ENCODE measurements at regions not wholly inside any gene's neighbourhood (a gene's known extent, or its start where the extent isn't known, plus 50 kb on each side); places are given as distances from the start of the nearest gene placed in this dataset.
"Not testable (repeated sequence)": the region's sequence is repeated elsewhere in the genome, so short reads cannot be mapped to it uniquely, and the experiment has no call there.

GRCh38 chr20:2203436-2203835 is 92.4 kb upstream of the TGM3 start:
- no peak for DNase-seq

DNA sequence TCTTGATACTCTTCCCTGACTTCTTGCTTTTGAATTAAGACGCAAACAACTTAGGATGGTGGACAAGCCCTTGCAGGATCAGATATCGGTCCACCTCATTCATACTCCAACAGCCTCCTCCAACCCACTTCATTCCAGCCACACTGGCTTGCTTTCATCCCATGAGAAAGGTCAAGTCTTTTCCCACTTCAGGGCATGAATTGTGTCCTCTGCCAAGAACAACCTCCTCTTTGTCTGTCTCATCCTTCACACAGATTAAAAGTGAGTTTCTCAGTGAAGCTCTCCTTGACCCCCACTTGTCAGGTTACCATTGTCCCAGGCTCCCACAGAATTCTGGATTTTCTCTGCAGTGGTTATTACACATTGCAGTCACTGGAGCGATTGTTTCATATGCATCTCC is 91.8 kb upstream of the TGM3 start:
- DNase-seq = no peak

- DNase-seq = peak; percentile 9
These were observed 88.6 kb upstream of the TGM3 start for GRCh38 chr20:2206957-2207769.

GRCh38 chr20:2207770-2208097 is 88.1 kb upstream of the TGM3 start:
- no peak for DNase-seq

DNA sequence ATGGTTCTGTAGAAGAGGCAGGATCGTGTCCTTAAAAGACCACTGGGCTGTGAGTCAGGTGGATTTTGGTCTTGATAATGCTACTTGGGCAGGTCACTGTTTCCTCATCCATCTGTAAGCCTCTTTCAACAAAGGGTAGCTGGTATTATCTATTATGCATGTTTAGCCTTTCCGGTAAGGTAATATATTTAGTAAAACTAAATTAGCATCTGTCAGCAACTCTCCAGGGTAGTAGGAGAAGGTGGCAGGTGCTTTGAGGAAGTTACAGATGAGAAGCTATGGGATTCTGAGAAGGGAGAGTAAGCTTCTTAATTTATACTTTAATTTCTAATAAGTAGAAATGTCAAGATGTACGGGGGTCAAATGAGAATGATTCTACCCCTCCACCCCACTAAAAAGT is 86.9 kb upstream of the TGM3 start:
- DNase-seq = no peak

DNA sequence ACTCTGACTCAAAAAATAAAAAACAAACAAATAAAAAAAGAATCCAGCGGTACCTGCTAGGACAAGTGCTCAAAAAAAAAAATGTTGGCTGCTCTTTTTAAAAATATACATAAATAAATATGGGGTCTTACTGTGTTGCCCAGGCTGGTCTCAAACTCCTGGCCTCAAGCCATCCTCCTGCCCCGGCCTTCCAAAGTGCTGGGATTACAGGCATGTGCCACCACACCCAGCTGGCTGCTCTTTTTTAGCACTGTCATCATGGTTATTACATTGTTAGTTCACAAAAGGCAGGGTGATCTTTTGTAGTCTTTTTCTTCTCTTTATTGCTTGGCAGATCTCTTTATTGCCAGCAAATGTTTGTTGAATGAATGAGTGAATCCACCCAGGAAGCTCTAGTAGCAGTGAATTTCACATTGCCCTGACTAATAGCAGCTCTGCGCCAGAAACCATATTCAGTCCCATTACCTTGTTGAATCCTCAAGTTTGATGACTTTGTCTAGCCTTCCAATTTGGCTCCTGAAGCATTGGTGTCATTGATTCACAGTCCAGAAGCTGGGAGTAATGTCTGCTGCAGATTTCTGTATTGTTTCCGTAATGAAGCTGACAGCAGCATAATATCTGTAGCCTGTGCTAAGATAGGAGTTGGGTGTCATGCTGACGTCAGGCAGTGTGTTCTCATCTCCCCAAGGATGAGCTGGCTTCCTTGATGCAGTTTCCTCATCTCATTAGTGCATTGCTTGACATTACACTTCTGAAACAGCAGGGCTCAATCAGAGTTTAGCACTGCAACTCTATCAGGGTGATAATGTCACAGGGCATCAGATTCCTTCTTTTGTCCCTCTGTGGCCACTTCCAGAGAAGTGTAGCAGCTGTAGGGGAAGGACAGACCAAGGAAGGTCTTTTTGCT is 84.9 kb upstream of the TGM3 start:
- peak; percentile 27 for DNase-seq

DNA sequence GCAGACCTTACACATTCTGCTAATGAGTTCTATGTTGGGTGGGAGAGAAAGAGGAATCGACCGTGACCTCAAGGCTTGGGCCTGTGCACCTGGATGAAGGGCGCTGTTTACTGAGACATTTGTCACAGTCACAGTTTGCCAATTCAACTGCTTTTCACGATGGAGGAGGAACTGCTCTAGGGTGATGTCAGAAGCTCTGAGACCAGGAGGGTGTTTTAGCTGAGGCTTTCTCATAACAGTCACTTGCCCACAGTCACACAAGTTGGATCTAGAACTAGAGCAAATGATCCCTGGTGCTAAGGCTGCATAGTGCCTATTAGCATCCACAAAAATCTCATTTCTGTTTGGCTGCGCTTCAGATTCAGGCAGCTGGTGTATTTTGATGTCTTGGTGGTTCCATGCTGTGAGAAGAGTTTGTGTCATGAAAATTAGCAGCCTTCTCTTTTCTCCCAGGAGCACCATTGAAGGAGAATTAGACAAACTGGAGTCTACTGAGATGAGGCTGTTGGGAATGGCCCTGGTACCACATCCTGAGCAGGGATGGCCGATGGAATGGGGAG is 83.3 kb upstream of the TGM3 start:
- no peak for DNase-seq

DNA sequence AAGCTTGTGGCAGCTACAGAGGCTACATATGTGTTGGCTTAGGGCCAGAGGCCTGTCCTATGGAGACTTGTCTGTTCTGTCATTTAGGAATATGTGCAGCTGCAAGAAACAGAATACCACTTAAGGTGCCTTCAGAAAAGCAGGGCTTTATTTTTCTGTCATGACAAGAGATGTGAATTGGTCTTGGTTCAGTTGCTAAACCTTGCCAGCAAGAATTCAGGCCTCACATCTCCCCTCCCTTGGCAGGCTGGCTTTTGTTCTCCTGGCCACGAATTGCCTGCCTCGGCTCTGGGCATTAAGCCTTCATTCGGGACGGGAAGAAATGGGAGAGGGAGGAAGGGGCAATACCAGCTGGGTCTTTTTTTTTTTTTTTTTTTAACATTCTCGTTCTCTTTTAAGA is 82.4 kb upstream of the TGM3 start:
- DNase-seq = no peak

GRCh38 chr20:2217857-2218539 is 77.8 kb upstream of the TGM3 start:
- no peak for DNase-seq

- no peak for DNase-seq
These were observed 76.3 kb upstream of the TGM3 start for GRCh38 chr20:2219481-2220006.

GRCh38 chr20:2220298-2220697 is 75.5 kb upstream of the TGM3 start:
- no peak for DNase-seq

DNA sequence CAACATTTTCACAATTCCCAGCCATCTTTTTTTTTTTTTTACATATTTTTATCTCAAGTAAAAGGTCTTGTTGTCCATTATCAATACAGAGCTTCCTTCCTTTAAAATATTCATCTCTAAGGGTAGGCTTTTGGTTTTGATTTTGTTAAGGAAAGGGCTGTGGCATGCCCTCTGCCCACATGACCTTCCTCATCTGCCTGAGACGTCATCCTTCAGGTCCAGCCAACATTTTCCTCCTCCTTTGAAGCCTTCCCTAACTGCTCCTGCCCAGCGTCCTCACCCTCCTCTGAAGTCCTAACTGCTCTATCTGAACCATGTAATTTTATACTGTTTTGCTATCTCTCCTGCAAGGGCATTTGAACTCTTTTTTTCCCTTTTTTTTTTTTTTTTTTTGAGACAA is 73.9 kb upstream of the TGM3 start:
- no peak for DNase-seq

DNA sequence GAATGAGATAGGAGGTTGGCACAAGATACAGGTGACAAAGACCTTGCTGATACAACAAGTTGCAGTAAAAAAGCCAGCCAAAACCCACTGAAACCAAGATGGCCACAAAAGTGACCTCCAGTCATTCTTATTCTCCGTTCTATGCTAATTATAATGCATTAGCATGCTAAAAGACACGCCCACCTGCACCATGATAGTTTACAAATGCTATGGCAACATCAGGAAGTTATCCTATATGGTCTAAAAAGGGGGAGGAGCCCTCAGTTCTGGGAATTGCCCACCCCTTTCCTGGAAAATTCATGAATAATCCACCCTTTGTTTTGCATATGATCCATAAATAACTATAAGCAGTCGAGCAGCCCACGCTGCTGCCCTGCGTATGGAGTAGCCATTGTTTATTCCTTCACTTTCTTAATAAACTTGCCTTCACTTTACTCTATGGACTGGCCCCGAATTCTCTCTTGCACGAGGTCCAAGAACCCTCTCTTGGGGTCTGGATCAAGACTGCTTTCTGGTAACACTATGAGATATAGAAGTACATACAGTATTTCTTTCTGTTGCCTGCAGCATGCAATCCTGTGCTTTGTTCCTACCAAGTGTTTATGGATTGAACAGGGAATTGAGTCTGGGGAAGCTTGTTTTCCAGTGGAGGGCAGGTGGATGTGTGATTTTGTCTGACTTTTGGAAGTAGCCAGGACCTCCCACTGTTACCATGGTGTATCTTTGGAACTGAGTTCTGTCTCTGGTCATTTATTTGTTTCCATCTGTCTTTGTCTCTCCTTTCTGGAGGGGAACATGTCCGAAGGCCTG is 72.0 kb upstream of the TGM3 start:
- DNase-seq = no peak

DNA sequence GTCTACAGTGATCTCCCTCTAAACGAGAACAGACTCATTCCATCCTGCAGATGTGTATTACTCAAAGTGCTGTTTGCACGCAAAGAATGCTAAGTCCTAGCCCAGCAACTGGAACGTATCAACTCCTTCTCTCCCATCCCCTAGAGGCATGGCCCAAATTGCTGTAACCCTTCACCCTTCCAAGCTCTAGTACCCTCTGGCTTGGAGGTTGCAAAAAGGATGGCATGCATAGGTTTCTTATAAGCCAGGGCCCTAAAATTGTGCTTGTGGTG is 71.5 kb upstream of the TGM3 start:
- peak; percentile 28 for DNase-seq

GRCh38 chr20:2227285-2227684 is 68.5 kb upstream of the TGM3 start:
- not testable (repeated sequence) for DNase-seq

DNA sequence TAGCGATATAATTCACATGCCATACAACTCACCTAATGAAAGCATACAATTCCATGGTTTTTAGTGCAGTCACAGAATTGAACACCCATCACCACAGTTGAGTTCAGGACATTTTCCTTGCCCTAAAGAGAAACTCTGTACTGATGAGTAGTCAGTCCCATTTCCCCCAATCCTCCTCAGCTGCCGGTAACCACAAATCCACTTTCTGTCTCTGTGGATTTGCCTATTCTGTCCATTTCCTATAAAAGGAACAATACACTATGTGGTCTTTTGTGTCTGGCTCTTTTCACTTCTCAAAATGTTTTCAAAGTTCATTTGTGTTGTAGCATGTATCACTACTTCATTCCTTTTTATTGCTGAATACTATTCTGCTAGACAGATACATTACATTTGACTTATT is 67.9 kb upstream of the TGM3 start:
- no peak for DNase-seq

DNA sequence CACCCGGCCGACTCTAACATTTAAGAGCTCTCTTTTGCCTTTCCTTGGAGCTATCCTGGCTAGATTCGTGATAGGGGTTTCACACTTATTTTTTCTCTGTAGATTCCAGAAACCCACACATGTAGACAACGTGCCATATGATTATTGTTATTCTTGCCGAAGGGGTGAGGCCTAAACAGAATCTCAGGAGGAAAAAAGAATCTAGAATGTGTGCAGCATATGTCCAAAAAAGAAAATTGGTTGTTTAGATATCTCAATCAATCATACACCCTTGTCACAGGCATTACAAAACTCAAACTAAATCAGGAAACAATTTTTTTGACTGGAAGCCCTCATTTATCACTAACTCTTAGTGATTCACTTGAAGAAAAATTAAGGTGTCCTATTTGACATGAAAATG is 66.9 kb upstream of the TGM3 start:
- DNase-seq = peak; percentile 64

DNA sequence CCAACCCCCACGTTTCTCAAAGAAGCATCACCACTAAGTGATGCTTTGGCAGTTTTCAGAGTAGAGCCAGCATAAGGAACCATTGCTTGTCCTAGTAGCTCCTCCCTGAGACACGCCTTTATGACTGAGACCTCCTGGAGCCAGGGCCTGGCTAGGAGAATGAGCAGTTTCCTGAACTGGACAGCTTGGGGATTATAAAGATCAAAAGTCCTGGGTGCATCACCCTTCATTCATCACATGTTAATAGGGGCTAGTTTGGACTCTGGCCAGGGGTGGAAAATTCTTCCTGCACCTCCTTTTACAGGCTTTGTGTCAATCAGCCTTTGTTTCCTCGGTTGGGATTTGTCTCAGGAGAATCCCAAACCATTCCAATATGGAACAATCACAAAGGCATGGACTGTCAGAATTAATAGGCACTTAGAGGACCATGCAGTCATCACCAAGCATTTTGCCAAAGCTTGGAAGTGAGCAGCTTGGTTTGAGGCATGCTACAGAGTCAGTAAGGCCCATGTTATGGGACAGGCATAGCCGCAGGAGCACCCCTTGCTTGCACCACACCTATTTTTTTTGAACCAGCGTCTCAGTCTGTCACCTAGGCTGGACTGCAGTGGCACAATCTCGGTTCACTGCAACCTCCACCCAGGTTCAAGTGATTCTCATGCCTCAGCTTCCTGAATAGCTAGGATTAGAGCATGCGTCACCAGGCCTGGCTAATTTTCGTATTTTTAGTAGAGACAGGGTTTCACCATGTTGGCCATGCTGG is 64.9 kb upstream of the TGM3 start:
- no peak for DNase-seq

- no peak for DNase-seq
These were observed 64.1 kb upstream of the TGM3 start for GRCh38 chr20:2231701-2232100.

GRCh38 chr20:2234598-2235191 is 61.1 kb upstream of the TGM3 start:
- peak; percentile 60 for DNase-seq

- peak; percentile 30 for DNase-seq
These were observed 59.5 kb upstream of the TGM3 start for GRCh38 chr20:2236256-2236655.
